Stimulated activated CD4-positive, alpha-beta T cell treated with anti-CD3 and anti-CD28 coated beads, Interleukin-12 subunit alpha, Interleukin-12 subunit beta, amount 100 ng/mL, for 24 hours (primary cell): ENCODE measurements at regions not wholly inside any gene's neighbourhood (a gene's known extent, or its start where the extent isn't known, plus 50 kb on each side); places are given as distances from the start of the nearest gene placed in this dataset.
A peak's percentile ranks its signal among the peaks of the same experiment; 100 is the strongest.
"Not testable (repeated sequence)": the region's sequence is repeated elsewhere in the genome, so short reads cannot be mapped to it uniquely, and the experiment has no call there.

Experiments
- DNase-seq, 2 experiments: peaks; one replicate each; pipeline ENCODE4 v3.0.0-alpha.2; 2020; ENCODE audit warnings: low read depth in 2 of 2

DNA sequence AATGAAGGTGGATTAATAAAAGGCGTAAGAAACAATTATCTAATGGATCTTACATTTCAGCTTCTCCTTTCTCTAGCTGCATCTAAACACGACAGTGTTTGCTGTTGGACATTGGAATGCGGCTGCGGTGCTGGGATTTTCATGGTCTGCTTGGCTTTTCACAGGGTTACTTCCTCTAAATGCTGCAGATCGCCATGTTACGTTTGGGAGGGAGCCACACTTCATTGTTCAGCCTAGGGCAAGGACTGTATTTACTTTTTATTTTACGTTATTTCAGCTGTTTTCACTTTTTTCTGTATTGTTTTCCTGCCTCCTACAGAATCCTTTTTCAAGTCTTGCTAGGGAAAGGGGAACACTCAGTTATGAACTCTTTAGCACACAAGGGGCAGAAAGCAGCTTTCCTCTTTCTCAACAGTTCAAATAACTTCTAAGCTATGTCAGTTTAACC is 97.9 kb upstream of the MTHFD1L start:
- no peak for DNase-seq

DNA sequence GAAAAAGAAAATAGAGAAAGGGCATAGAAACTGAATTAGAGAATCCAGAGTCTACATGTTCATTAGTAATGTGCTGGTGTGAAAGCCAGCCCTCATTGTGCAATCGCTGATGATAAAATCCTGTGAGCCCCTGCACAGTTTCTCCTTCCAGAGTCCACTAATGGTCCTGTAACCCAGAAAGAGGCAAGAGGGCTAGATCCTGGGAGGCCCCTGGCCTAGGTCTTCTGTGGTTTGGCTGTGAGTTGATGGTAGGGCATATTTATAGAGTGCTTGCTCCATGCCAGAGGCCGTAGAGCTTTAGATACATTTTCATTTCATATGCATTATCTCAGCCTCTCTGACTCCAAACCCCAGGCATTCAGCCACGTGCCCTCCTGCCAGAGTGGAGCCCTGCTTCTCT is 94.9 kb upstream of the MTHFD1L start:
- DNase-seq: no peak

DNA sequence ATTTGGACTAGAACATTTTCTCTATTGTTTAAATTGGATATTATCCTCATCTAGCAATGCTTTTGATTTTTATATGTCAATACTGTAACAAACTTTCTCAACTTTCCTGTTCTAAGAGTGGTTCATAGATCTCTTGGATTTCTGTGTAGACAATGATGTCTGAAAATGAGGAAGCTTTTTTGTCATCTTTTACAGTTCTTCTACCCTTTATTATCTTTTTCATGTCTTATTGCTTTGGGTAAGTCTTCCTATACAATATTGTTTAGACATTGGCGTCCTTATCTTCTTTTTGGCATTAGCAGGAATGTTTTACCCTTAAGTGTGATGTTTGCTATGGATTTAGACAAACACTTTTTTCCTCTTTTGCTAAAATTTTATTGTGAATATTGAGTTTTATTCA is 91.5 kb upstream of the MTHFD1L start:
- no peak for DNase-seq

DNA sequence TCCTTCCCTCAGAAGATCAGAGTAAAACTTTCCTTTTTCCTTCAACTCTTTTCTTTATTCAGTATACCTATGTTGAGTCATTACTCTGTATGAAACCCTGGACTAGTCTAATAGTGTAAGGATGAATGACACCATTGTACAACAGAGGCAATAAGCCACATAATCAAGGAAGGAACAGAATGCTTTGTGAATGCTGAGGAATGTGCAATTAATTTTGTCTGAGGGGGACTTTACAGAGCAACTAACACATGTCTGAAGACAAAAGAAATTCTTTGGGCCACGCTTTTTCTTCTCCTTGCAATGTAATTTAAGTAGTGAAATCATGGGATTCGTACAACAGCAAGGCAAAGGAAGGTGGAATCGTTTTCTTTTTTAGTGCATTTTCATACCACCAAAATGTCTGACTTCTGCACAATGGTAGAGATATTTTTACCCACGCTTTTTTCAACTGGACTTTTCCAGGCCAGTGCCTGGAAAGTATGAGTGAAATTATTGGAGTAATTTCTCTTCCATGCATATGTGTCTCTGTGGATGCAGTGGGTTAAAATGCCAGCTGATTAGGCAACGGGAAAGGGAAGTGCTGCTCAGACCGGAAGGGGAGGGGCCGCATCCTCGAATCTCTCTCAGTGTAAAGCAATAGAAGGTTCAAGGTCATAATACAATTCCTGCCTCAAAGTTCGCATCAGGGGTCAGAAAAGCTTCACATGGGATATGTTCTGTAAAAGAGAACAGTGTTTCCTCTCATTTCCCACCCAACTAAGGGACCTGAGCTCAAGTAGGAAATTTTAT is 89.9 kb upstream of the MTHFD1L start:
- no peak for DNase-seq

DNA sequence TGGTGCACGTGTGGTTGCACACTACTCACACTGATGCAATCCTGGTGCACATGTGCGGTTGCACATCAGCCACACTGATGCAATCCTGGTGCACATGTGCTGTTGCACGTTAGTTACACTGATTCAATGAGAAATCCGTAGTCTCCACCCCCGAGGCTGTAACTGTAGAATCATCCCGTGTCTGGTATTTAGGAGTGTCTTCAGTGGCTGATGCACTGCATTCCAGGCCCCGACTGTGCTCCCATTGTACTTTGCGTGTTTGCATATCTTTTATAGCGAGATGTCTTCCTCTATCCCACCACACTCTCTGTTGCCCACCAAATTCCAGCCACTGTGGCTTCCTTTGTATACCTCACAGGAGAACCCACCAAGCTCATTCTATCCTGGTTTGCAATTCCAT is 87.8 kb upstream of the MTHFD1L start:
- DNase-seq: no peak

DNA sequence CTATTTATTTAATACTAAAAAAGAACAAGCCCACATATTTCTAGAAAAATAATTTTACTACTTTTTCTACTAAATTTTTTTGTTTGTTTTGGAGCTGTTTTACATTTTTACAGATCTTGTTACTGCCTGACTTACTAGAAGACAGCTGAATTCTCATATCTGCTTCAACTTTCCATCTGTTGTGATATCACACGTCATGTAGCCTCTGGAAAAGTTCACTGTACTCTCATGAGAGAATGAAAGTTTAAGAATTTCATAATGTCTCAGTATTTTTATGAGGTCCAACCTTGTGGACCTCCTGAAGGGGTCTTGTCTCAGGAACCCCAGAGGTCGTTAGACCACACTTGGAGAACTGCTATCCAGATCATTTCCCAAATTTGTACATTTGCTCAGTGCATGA is 81.7 kb upstream of the MTHFD1L start:
- no peak for DNase-seq

GRCh38 chr6:150787429-150787828 is 78.1 kb upstream of the MTHFD1L start:
- DNase-seq: no peak

DNA sequence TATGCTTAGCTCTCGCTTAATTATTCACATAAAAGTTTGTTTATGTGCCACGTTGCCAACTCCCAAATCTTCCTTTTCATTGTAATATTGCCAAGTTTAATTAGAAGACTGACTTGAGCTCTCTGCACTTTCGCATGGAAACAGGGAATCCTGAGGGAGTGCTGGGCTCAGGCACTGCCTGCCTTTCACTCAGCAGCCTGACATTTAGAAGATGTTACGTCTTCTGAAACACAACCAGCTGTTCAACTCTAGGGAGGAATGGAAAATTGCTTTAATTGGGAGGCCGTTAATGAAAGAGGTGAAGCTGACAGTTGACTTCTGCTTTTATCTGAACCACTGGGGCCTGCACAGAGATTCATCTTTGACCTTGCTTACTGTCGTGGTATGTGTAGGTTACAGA is 77.4 kb upstream of the MTHFD1L start:
- no peak for DNase-seq

DNA sequence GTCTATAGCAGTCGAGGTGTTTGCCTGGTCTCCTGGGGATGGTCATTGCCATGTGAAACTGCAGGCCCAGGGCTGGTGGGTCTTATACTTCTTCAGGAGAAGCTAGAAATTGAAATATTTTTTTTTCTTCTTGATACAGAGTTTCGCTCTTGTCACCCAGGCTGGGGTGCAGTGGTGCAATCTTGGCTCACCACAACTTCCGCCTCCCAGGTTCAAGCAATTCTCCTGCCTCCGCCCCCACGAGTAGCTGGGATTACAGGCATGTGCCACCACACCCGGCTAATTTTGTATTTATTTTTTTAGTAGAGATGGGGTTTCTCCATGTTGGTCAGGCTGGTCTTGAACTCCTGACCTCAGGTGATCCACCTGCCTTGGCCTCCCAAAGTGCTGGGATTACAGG is 75.6 kb upstream of the MTHFD1L start:
- not testable (repeated sequence) for DNase-seq

DNA sequence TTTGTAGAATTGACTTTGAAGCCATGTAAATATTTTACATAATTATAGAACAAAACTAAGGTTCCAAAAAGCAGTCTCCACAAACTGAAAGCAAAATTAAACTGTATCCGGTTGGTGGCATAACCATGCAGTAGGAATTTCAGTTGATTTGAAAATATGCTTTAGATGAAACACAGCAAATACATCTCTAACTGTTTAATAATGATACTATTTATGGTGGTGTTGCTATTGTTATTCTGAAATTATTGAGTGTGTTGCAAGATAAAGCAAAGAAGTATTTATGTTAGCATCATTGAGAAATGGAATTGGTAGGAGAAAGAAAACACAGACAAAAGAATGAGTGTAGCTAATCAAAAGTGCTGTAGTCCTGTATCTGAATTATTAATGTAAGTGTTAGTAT is 73.8 kb upstream of the MTHFD1L start:
- no peak for DNase-seq

DNA sequence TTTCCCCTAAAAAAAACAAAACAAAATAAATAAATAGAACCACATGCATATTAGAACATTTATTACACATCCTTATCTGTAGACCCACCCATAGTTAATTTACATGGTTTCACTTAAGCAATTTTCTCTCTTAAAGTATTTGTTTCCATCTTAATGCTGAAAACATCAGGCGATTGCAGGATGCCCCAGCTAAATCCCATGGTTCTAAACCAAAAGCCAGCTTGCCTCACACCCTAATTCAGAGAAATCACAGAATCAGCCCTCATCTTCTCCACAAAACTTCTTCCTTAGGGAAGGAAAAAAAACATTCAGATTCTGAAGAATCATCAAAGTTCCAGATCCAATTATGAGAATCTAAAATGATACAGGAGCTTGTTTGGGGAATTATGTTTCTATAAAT is 67.6 kb upstream of the MTHFD1L start:
- no peak for DNase-seq

- DNase-seq: no peak
Measured at GRCh38 chr6:150799276-150799805, 66.2 kb upstream of the MTHFD1L start.

DNA sequence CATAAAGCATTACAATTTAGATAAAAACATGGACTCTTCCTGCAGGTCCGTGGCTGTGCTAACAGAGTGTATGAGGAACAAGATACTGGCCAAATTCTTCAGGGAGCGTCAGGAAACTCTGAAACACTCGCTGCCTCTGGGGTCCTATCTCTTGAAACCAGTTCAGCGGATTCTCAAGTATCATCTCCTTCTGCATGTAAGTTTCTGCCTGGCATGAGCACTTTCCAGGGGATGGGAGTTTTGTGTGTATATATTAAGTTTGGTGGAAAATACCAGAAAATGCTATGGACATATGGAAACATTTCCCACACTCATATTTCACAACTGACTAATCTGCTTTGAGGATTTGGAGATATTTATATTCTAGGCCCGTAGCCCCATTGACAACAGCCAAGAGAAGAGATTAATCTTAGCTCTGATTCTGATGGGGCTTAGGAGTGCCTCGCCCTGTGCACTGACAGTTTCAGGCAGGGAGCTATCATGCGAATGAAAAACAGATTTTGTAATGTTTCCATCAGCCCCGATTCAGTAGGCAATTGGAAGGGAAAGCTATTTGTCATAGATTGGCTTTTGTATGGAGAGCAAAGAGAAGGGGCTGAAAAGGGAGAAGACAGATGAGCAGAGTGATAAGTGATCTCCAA is 64.7 kb upstream of the MTHFD1L start:
- no peak for DNase-seq

- DNase-seq: no peak
Measured at GRCh38 chr6:150806790-150807189, 58.7 kb upstream of the MTHFD1L start.

- DNase-seq: peak in 1 of 2 experiments; percentile 24
Measured at GRCh38 chr6:150813319-150813992, 52.0 kb upstream of the MTHFD1L start.

GRCh38 chr6:150813993-150814359 is 51.5 kb upstream of the MTHFD1L start:
- no peak for DNase-seq
